B cell (primary cell): ENCODE measurements at regions not wholly inside any gene's neighbourhood (a gene's known extent, or its start where the extent isn't known, plus 50 kb on each side); places are given as distances from the start of the nearest gene placed in this dataset.

Source experiments
- EZH2 ChIP-seq: IDR thresholded peaks from 2 replicates; pipeline ENCODE4 v1.6.1; 2012; ENCODE audit warnings: borderline replicate concordance, low read depth, mild to moderate bottlenecking, moderate library complexity, low read length; ENCODE audit not compliant: insufficient read depth, poor library complexity, severe bottlenecking
- TF ChIP-seq, protein P1 (sequence below): fragments of 200-600 bp; IDR thresholded peaks from one replicate; pipeline ENCODE4 v1.8.0; 2022; ENCODE audit warnings: antibody characterized with exemption, mild to moderate bottlenecking

DNA sequence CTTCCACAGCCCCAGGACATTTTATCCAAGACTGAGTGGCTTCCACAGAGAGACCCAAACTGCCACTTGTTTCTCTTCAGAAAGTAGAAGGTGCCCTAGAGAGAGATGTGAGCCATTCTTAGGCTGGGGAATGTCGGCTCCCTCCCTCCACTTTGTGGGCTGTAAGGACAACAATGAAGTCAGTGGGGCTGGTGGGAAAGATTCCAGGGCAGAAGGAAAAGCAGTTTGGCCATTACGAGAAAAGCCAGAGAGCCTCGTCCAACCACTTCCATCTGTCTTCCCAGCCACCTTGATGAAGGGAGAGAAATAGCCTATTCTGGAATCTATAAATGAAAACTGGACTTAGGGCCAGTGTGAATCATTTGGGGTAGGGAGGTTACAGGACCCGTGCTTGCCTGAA lies 382.5 kb downstream of the NXPE2 start:
- TF ChIP-seq, protein P1, sequence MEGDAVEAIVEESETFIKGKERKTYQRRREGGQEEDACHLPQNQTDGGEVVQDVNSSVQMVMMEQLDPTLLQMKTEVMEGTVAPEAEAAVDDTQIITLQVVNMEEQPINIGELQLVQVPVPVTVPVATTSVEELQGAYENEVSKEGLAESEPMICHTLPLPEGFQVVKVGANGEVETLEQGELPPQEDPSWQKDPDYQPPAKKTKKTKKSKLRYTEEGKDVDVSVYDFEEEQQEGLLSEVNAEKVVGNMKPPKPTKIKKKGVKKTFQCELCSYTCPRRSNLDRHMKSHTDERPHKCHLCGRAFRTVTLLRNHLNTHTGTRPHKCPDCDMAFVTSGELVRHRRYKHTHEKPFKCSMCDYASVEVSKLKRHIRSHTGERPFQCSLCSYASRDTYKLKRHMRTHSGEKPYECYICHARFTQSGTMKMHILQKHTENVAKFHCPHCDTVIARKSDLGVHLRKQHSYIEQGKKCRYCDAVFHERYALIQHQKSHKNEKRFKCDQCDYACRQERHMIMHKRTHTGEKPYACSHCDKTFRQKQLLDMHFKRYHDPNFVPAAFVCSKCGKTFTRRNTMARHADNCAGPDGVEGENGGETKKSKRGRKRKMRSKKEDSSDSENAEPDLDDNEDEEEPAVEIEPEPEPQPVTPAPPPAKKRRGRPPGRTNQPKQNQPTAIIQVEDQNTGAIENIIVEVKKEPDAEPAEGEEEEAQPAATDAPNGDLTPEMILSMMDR: no peak
- no peak for TF ChIP-seq EZH2
